H1 (cell line): ENCODE measurements at regions not wholly inside any gene's neighbourhood (a gene's known extent, or its start where the extent isn't known, plus 50 kb on each side); places are given as distances from the start of the nearest gene placed in this dataset.

Experiments
- ATF2 ChIP-seq: IDR thresholded peaks from 2 replicates; pipeline ENCODE4 v1.6.1; 2012; ENCODE audit warnings: low read length, inconsistent platforms
- CHD7 ChIP-seq: fragments of 300-600 bp; sonication (generic); IDR thresholded peaks from 2 replicates; pipeline ENCODE4 v1.7.1; 2012; ENCODE audit warnings: low read length, moderate library complexity, mild to moderate bottlenecking, inconsistent platforms; ENCODE audit not compliant: insufficient replicate concordance
- RAD21 ChIP-seq, 2 experiments: IDR thresholded peaks in 1 of 2; conservative IDR thresholded peaks in 1 of 2; 2 replicates each; pipeline ENCODE4 v1.6.1; 2011; ENCODE audit warnings: low read depth in 2 of 2, low read length in 2 of 2, improper control_type of control experiment in 1 of 2, inconsistent platforms in 1 of 2, mild to moderate bottlenecking in 1 of 2, moderate library complexity in 1 of 2
- SIRT6 ChIP-seq: IDR thresholded peaks from one replicate; pipeline ENCODE4 v1.7.1; 2012; ENCODE audit warnings: low read length, inconsistent platforms
- TF ChIP-seq, protein P1 (sequence below): IDR thresholded peaks from 2 replicates; pipeline ENCODE4 v1.6.1; 2012; ENCODE audit warnings: inconsistent platforms
- TF ChIP-seq, protein P2 (sequence below), 3 experiments: IDR thresholded peaks; 1 replicate in 2 of 3; 2 replicates in 1 of 3; pipeline versions ENCODE4 v1.5.1 to v1.6.1; 2011; ENCODE audit warnings: low read length in 3 of 3, mild to moderate bottlenecking in 3 of 3, inconsistent platforms in 2 of 3, low read depth in 1 of 3, moderate library complexity in 1 of 3; ENCODE audit not compliant: insufficient read depth in 1 of 3; ENCODE audit errors: control extremely low read depth in 1 of 3

GRCh38 chr1:189936861-189937260, 540.8 kb downstream of the BRINP3 start (continued):
- TF ChIP-seq CHD7 (no peak), RAD21 (IDR thresholded peaks at IDR 0.05 in 1 of 2, conservative IDR thresholded peaks at IDR 0.05 in 1 of 2; ENCODE audit: low read depth in 2 of 2, low read length in 2 of 2) (no peak), ATF2 (no peak), SIRT6 (no peak)
- TF ChIP-seq, protein P1, sequence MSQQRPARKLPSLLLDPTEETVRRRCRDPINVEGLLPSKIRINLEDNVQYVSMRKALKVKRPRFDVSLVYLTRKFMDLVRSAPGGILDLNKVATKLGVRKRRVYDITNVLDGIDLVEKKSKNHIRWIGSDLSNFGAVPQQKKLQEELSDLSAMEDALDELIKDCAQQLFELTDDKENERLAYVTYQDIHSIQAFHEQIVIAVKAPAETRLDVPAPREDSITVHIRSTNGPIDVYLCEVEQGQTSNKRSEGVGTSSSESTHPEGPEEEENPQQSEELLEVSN = no peak
- TF ChIP-seq, protein P2, sequence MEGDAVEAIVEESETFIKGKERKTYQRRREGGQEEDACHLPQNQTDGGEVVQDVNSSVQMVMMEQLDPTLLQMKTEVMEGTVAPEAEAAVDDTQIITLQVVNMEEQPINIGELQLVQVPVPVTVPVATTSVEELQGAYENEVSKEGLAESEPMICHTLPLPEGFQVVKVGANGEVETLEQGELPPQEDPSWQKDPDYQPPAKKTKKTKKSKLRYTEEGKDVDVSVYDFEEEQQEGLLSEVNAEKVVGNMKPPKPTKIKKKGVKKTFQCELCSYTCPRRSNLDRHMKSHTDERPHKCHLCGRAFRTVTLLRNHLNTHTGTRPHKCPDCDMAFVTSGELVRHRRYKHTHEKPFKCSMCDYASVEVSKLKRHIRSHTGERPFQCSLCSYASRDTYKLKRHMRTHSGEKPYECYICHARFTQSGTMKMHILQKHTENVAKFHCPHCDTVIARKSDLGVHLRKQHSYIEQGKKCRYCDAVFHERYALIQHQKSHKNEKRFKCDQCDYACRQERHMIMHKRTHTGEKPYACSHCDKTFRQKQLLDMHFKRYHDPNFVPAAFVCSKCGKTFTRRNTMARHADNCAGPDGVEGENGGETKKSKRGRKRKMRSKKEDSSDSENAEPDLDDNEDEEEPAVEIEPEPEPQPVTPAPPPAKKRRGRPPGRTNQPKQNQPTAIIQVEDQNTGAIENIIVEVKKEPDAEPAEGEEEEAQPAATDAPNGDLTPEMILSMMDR (IDR thresholded peaks at IDR 0.05; ENCODE audit: control extremely low read depth in 1 of 3, insufficient read depth in 1 of 3, low read depth in 1 of 3, low read length in 3 of 3) = no peak
